ENCODE measurements at regions not wholly inside any gene's neighbourhood (a gene's known extent, or its start where the extent isn't known, plus 50 kb on each side); places are given as distances from the start of the nearest gene placed in this dataset.
"Not testable (repeated sequence)": the region's sequence is repeated elsewhere in the genome, so short reads cannot be mapped to it uniquely, and the experiment has no call there.

- no peak for DNase-seq
Observed at GRCh38 chr13:61546911-61547310, 131.3 kb upstream of the PCDH20 start.

- DNase-seq, result no peak
Observed at GRCh38 chr13:61546413-61546812, 130.8 kb upstream of the PCDH20 start.

GRCh38 chr13:61536433-61536832 lies 120.8 kb upstream of the PCDH20 start:
- DNase-seq, result no peak

- no peak for DNase-seq
Observed at GRCh38 chr13:61531383-61532065, 115.9 kb upstream of the PCDH20 start.

- not testable (repeated sequence) for DNase-seq
Observed at GRCh38 chr13:61519214-61519613, 103.6 kb upstream of the PCDH20 start.

GRCh38 chr13:61508936-61509335 lies 93.3 kb upstream of the PCDH20 start:
- DNase-seq, result no peak

- DNase-seq, result no peak
Observed at GRCh38 chr13:61500176-61500575, 84.5 kb upstream of the PCDH20 start.

GRCh38 chr13:61495648-61496047 lies 80.0 kb upstream of the PCDH20 start:
- DNase-seq, result no peak

GRCh38 chr13:61493556-61493955 lies 77.9 kb upstream of the PCDH20 start:
- not testable (repeated sequence) for DNase-seq

- DNase-seq, result no peak
Observed at GRCh38 chr13:61486496-61486895, 70.8 kb upstream of the PCDH20 start.

GRCh38 chr13:61485128-61485765 lies 69.6 kb upstream of the PCDH20 start:
- no peak for DNase-seq

GRCh38 chr13:61477619-61478018 lies 62.0 kb upstream of the PCDH20 start:
- no peak for DNase-seq

GRCh38 chr13:61470786-61471185 lies 55.1 kb upstream of the PCDH20 start:
- no peak for DNase-seq

- DNase-seq, result no peak
Observed at GRCh38 chr13:61466280-61466679, 50.6 kb upstream of the PCDH20 start.

All from stimulated activated naive CD4-positive, alpha-beta T cell (primary cell).